ENCODE measurements at regions not wholly inside any gene's neighbourhood (a gene's known extent, or its start where the extent isn't known, plus 50 kb on each side); places are given as distances from the start of the nearest gene placed in this dataset.
"Not testable (repeated sequence)": the region's sequence is repeated elsewhere in the genome, so short reads cannot be mapped to it uniquely, and the experiment has no call there.

GRCh38 chr2:207353836-207354235, 175.9 kb upstream of the CREB1 start:
- no peak for ATAC-seq (replicated peaks; ENCODE audit: extremely low read depth, poor library complexity, severe bottlenecking)
- H3K9me3 Mint-ChIP-seq = no peaks in the 10 kb centered on the region
- DNase-seq (ENCODE audit: low spot score in 2 of 2) = no peak
- H3K27ac Mint-ChIP-seq (ENCODE audit: low read depth) = no peak overlapping the region
- no peak overlapping the region for H3K4me3 Mint-ChIP-seq
- no peaks in the 10 kb centered on the region for H3K27me3 Mint-ChIP-seq
- no peaks in the 10 kb centered on the region for H3K4me1 Mint-ChIP-seq
- H3K36me3 Mint-ChIP-seq (ENCODE audit: insufficient read depth) = no peaks in the 10 kb centered on the region

- no peak for DNase-seq (ENCODE audit: low spot score in 2 of 2)
Measured at GRCh38 chr2:207354462-207354861, 175.3 kb upstream of the CREB1 start.

GRCh38 chr2:207356567-207356966, 173.2 kb upstream of the CREB1 start:
- no peak for DNase-seq (ENCODE audit: low spot score in 2 of 2)
- no peaks in the 10 kb centered on the region for H3K27me3 Mint-ChIP-seq
- H3K4me3 Mint-ChIP-seq = no peak overlapping the region

More at GRCh38 chr2:207354462-207354861, 175.3 kb upstream of the CREB1 start:
- ATAC-seq (replicated peaks; ENCODE audit: extremely low read depth, poor library complexity, severe bottlenecking) = no peak
- H3K27ac Mint-ChIP-seq (ENCODE audit: low read depth) = peak overlapping the region; percentile 35
- H3K4me3 Mint-ChIP-seq = no peak overlapping the region
- no peaks in the 10 kb centered on the region for H3K9me3 Mint-ChIP-seq
- no peaks in the 10 kb centered on the region for H3K4me1 Mint-ChIP-seq
- H3K27me3 Mint-ChIP-seq = no peaks in the 10 kb centered on the region
- no peaks in the 10 kb centered on the region for H3K36me3 Mint-ChIP-seq (ENCODE audit: insufficient read depth)

GRCh38 chr2:207357216-207357615, 172.5 kb upstream of the CREB1 start:
- H3K36me3 Mint-ChIP-seq (ENCODE audit: insufficient read depth) = no peaks in the 10 kb centered on the region
- H3K9me3 Mint-ChIP-seq = no peaks in the 10 kb centered on the region
- H3K4me3 Mint-ChIP-seq = no peak overlapping the region
- ATAC-seq (replicated peaks; ENCODE audit: extremely low read depth, poor library complexity, severe bottlenecking) (no peak), DNase-seq (ENCODE audit: low spot score in 2 of 2) (no peak)
- no peaks in the 10 kb centered on the region for H3K4me1 Mint-ChIP-seq
- H3K27me3 Mint-ChIP-seq = no peaks in the 10 kb centered on the region
- no peak overlapping the region for H3K27ac Mint-ChIP-seq (ENCODE audit: low read depth)

More at GRCh38 chr2:207356567-207356966, 173.2 kb upstream of the CREB1 start:
- Mint-ChIP-seq H3K4me1 (no peaks in the 10 kb centered on the region), H3K27ac (ENCODE audit: low read depth) (no peak overlapping the region), H3K9me3 (no peaks in the 10 kb centered on the region), H3K36me3 (ENCODE audit: insufficient read depth) (no peaks in the 10 kb centered on the region)
- ATAC-seq (replicated peaks; ENCODE audit: extremely low read depth, poor library complexity, severe bottlenecking) = no peak

GRCh38 chr2:207362716-207363115, 167.0 kb upstream of the CREB1 start:
- no peak overlapping the region for H3K27ac Mint-ChIP-seq (ENCODE audit: low read depth)
- no peak overlapping the region for H3K4me3 Mint-ChIP-seq
- no peaks in the 10 kb centered on the region for H3K27me3 Mint-ChIP-seq
- ATAC-seq (replicated peaks; ENCODE audit: extremely low read depth, poor library complexity, severe bottlenecking) = no peak
- no peaks in the 10 kb centered on the region for H3K36me3 Mint-ChIP-seq (ENCODE audit: insufficient read depth)
- no peaks in the 10 kb centered on the region for H3K9me3 Mint-ChIP-seq
- H3K4me1 Mint-ChIP-seq = no peaks in the 10 kb centered on the region
- DNase-seq (ENCODE audit: low spot score in 2 of 2) = no peak

- no peaks in the 10 kb centered on the region for H3K9me3 Mint-ChIP-seq
- H3K27ac Mint-ChIP-seq (ENCODE audit: low read depth) = no peak overlapping the region
- H3K4me3 Mint-ChIP-seq = no peak overlapping the region
- ATAC-seq (replicated peaks; ENCODE audit: extremely low read depth, poor library complexity, severe bottlenecking) (no peak), DNase-seq (ENCODE audit: low spot score in 2 of 2) (no peak)
- H3K36me3 Mint-ChIP-seq (ENCODE audit: insufficient read depth) = no peaks in the 10 kb centered on the region
- no peaks in the 10 kb centered on the region for H3K4me1 Mint-ChIP-seq
- no peaks in the 10 kb centered on the region for H3K27me3 Mint-ChIP-seq
Measured at GRCh38 chr2:207363761-207364290, 165.9 kb upstream of the CREB1 start.

GRCh38 chr2:207370646-207371045, 159.1 kb upstream of the CREB1 start:
- DNase-seq (ENCODE audit: low spot score in 2 of 2) (no peak), ATAC-seq (replicated peaks; ENCODE audit: extremely low read depth, poor library complexity, severe bottlenecking) (no peak)
- Mint-ChIP-seq H3K4me3 (no peak overlapping the region), H3K27ac (ENCODE audit: low read depth) (no peak overlapping the region), H3K36me3 (ENCODE audit: insufficient read depth) (no peaks in the 10 kb centered on the region), H3K4me1 (no peaks in the 10 kb centered on the region), H3K27me3 (no peaks in the 10 kb centered on the region), H3K9me3 (peaks cover 9% of the 10 kb centered on the region)

GRCh38 chr2:207371877-207372276, 157.9 kb upstream of the CREB1 start:
- H3K27ac Mint-ChIP-seq (ENCODE audit: low read depth) = no peak overlapping the region
- no peaks in the 10 kb centered on the region for H3K27me3 Mint-ChIP-seq
- no peak for ATAC-seq (replicated peaks; ENCODE audit: extremely low read depth, poor library complexity, severe bottlenecking)
- H3K4me1 Mint-ChIP-seq = no peaks in the 10 kb centered on the region
- no peaks in the 10 kb centered on the region for H3K36me3 Mint-ChIP-seq (ENCODE audit: insufficient read depth)
- peaks cover 9% of the 10 kb centered on the region for H3K9me3 Mint-ChIP-seq
- DNase-seq (ENCODE audit: low spot score in 2 of 2) = no peak
- H3K4me3 Mint-ChIP-seq = no peak overlapping the region

GRCh38 chr2:207372483-207372882, 157.3 kb upstream of the CREB1 start:
- ATAC-seq (replicated peaks; ENCODE audit: extremely low read depth, poor library complexity, severe bottlenecking) (no peak), DNase-seq (ENCODE audit: low spot score in 2 of 2) (no peak)
- peaks cover under 1% of the 10 kb centered on the region for H3K36me3 Mint-ChIP-seq (ENCODE audit: insufficient read depth)
- no peaks in the 10 kb centered on the region for H3K27me3 Mint-ChIP-seq
- H3K27ac Mint-ChIP-seq (ENCODE audit: low read depth) = no peak overlapping the region
- H3K9me3 Mint-ChIP-seq = peaks cover 9% of the 10 kb centered on the region
- H3K4me3 Mint-ChIP-seq = no peak overlapping the region
- H3K4me1 Mint-ChIP-seq = no peaks in the 10 kb centered on the region

GRCh38 chr2:207375207-207375875, 154.4 kb upstream of the CREB1 start:
- Mint-ChIP-seq H3K36me3 (ENCODE audit: insufficient read depth) (peaks cover 2% of the 10 kb centered on the region), H3K9me3 (peaks cover 24% of the 10 kb centered on the region), H3K4me1 (no peaks in the 10 kb centered on the region), H3K4me3 (no peak overlapping the region), H3K27me3 (no peaks in the 10 kb centered on the region), H3K27ac (ENCODE audit: low read depth) (no peak overlapping the region)
- DNase-seq (ENCODE audit: low spot score in 2 of 2) = no peak
- no peak for ATAC-seq (replicated peaks; ENCODE audit: extremely low read depth, poor library complexity, severe bottlenecking)

GRCh38 chr2:207378620-207379019, 151.1 kb upstream of the CREB1 start:
- not testable (repeated sequence) for DNase-seq (ENCODE audit: low spot score in 2 of 2); H3K36me3 Mint-ChIP-seq (ENCODE audit: insufficient read depth); H3K27me3 Mint-ChIP-seq; ATAC-seq (replicated peaks; ENCODE audit: extremely low read depth, poor library complexity, severe bottlenecking); H3K4me1 Mint-ChIP-seq; H3K4me3 Mint-ChIP-seq; H3K27ac Mint-ChIP-seq (ENCODE audit: low read depth)
- H3K9me3 Mint-ChIP-seq = peaks cover 16% of the 10 kb centered on the region

GRCh38 chr2:207385076-207385475, 144.7 kb upstream of the CREB1 start:
- no peak overlapping the region for H3K4me3 Mint-ChIP-seq
- DNase-seq (ENCODE audit: low spot score in 2 of 2) (no peak), ATAC-seq (replicated peaks; ENCODE audit: extremely low read depth, poor library complexity, severe bottlenecking) (no peak)
- H3K4me1 Mint-ChIP-seq = no peaks in the 10 kb centered on the region
- peaks cover 3% of the 10 kb centered on the region for H3K9me3 Mint-ChIP-seq
- no peaks in the 10 kb centered on the region for H3K36me3 Mint-ChIP-seq (ENCODE audit: insufficient read depth)
- H3K27ac Mint-ChIP-seq (ENCODE audit: low read depth) = no peak overlapping the region
- H3K27me3 Mint-ChIP-seq = peaks cover 13% of the 10 kb centered on the region

GRCh38 chr2:207385903-207386302, 143.9 kb upstream of the CREB1 start:
- no peak overlapping the region for H3K4me3 Mint-ChIP-seq
- no peaks in the 10 kb centered on the region for H3K4me1 Mint-ChIP-seq
- no peaks in the 10 kb centered on the region for H3K36me3 Mint-ChIP-seq (ENCODE audit: insufficient read depth)
- ATAC-seq (replicated peaks; ENCODE audit: extremely low read depth, poor library complexity, severe bottlenecking) (no peak), DNase-seq (ENCODE audit: low spot score in 2 of 2) (no peak)
- no peak overlapping the region for H3K27ac Mint-ChIP-seq (ENCODE audit: low read depth)
- no peaks in the 10 kb centered on the region for H3K9me3 Mint-ChIP-seq
- peaks cover 14% of the 10 kb centered on the region for H3K27me3 Mint-ChIP-seq

All from central memory CD8-positive, alpha-beta T cell (primary cell).